M059J (cell line): ENCODE measurements at regions not wholly inside any gene's neighbourhood (a gene's known extent, or its start where the extent isn't known, plus 50 kb on each side); places are given as distances from the start of the nearest gene placed in this dataset.
A peak's percentile ranks its signal among the peaks of the same experiment; 100 is the strongest.

Experiments
- DNase-seq: peaks from one replicate; pipeline ENCODE4 v3.0.0-alpha.2; 2012; ENCODE audit warnings: low read depth

DNA sequence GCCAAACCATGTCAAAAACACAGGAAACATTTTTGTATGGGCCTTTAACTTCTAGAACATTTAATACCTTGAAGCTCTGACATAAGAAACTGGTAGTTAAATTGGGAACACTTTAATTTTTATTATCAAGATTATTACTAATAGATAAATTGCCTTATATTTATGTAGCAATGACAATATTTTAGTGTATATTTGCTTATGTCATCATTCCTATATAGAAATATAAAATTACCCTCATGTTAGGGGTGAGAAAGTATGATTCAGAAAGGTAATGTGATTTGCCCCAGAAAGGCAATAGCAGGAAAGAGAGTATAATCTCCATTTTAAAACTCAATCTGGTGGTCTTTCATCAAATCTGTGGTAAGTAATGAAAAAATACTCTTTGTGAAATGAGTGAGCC lies 147.4 kb downstream of the IL15 start:
- DNase-seq, result no peak

DNA sequence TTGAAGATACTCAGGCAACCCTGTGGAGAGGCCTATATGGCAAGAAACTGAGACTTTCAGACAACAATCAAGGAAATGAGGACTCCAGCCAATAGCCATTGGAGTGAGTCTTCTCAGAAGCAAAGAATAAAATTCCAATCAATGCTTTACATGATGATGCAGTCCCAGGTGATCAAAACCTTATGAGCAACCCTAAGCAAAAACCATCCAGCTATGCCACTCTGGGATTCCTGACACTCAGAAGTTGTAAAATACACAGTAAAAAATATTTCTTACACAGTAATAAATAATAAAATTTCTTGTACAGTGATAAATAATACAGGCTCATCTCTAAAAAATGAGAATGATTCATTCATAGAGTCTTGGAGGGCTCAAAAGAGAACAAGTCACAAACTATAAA lies 150.6 kb downstream of the IL15 start:
- DNase-seq, result no peak

GRCh38 chr4:141788169-141788915 lies 152.0 kb downstream of the IL15 start:
- DNase-seq, result no peak

DNA sequence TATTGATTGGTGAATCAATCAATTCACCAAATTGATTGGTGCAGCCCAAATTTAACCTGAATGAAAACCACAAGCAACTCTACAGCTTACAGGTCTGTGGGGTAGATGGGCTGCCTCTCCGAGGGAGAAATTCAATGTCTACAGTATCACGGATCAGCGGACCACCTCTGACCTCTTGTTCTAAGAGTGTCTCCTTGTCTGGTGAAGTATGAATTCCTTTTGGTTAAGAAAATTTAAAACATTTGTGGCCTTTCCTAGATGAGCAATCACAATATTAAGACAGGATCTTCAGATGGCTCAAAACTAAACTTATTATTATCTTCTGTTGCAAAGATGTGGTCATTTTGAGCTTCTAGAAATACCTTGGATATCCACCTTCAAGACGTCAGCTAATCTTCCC lies 153.3 kb downstream of the IL15 start:
- DNase-seq, result no peak

DNA sequence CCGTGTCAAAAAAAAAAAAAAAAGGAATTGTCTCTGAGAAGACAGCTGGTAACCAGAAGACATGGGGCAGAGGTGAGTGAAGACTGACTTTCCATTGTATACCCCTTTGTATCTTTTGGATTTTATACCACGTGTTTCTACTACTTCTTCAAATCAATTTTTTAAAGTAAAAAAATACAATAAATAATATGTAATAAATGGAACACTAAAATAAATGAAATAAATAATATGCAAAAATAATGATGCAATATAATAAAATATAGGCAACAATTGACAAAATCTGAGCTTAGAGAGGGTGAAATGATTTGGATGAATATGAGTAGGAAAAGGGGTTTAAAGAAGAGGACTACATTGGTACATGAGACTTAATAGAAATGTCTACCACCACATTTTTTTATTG lies 155.8 kb downstream of the IL15 start:
- no peak for DNase-seq

DNA sequence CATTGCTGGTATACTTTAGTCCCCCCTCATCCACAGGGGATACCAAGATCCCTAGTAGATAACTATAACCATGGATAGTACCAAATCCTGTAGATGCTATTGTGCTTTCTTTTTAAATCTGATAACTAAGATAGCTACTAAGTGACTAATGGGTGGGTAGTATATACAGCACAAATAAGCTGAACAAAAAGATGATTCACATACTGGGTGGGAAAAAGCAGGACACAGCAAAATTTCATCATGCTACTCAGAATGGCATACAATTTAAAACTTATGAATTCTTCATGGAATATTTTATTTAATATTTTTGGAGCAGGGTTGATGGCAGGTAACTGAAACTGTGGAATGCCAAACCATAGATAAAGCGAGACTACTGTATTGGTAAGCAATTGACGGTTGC lies 161.6 kb downstream of the IL15 start:
- peak; percentile 6 for DNase-seq

DNA sequence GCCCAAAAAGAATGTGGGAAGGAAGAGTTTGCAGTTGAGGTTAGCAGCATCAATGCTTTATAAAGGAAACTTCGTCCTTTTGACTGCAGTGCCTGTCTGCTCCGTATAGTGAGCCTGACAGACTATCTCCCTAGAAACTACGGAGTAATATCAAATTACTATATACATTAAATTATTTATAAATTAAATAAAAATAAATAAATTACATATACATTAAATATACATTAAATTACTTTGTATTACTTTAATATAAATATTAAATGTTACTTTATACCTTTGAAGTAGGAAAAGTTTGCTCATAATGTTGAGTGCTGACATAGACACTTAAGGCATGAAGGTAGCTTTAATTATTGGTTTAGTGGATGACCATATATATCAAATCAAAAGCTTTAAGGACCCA lies 165.2 kb downstream of the IL15 start:
- no peak for DNase-seq

DNA sequence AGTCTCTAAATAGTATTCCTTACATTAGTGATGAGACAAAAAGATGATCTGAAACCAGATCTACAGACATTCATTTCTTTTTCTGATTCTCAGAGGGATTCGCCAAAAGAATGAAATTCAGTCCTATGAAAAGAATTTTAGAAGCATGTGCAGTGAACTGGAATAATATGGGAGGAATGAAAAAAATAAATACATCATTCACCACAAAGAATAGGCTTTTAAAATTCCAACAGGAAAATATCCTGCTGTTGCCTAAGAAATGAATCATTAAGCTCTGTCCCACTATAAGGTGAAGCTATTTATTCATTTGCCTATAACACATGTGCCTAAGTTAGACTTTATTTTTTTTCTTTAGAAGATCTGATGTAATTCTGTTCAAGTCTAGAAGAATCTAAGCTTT lies 165.9 kb downstream of the IL15 start:
- DNase-seq, result peak; percentile 82

DNA sequence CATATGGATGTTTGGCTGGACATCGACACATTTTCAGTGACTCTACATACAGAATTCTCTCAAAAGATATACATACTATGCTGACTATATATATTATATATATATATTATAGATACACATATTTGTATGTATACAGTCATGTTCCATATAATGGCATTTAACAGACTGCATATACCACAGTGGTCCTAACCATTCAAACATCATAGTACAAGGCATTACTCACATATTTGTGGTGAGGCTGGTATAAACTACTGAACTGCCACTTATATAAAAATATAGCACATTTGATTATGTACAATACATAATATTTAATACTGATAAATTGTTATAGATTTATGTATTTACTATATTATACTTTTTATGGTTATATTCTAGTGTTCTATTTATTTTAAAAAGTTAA lies 168.5 kb downstream of the IL15 start:
- DNase-seq, result no peak

DNA sequence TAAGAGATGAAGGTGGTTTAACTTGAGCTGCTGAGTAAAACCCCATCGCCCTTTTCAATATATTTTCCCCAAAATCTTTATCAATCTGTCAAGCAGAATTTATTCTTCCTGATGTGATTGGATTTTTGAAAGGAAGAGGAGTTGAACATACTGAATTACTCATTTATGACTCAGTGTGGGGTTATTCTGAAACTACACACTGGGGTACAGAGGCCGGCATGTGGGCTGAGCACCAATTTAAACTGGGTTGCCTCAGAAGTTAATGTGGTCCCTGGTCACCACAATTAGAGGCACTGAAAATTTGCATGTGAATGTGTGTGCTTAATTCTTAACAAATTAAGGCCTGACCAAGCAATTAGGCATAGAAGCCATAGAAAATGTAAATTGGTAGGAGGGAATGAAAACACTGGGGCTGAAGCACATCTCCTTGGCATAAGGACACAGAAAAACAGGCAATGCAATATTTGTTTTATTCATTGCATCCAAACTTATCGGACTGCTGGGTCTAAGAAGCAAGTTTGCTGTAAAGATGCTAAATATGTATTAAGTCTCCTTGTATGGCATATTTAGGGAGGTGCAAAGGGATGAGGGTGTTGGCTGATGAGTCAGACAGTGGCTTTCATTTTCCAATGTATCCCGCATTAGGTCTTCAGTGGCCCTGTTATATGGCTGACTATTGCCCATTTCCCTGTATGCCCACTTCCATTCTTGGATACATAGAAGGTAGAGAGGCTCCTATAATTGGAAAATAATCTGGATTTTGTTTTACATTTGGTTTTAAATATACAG lies 170.9 kb downstream of the IL15 start:
- peak; percentile 69 for DNase-seq

GRCh38 chr4:141810038-141810711 lies 173.8 kb downstream of the IL15 start:
- peak; percentile 25 for DNase-seq

GRCh38 chr4:141810712-141811375 lies 174.5 kb downstream of the IL15 start:
- DNase-seq, result peak; percentile 12

DNA sequence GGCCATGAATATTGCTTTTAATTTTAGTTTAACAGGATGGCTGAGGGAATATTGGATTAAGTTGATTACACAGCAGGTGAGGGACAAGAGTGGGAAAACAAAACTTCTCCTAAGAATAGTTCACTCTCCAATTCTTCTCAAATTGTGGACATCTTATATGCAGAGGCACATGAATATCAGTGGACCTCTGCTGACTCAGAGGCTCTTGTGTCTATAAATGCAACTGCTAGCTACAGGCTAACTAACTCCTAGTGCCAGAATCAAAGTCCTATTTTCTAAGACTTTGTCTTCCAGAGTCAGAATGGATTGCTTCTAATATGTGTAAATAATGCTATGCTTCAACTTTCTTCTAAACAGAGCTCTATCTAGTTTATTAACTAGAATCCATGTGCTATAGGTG lies 175.8 kb downstream of the IL15 start:
- DNase-seq, result no peak

- DNase-seq, result no peak
Measured at GRCh38 chr4:141814499-141814898, 178.1 kb downstream of the IL15 start.

- DNase-seq, result no peak
Measured at GRCh38 chr4:141815646-141816045, 179.3 kb downstream of the IL15 start.

- DNase-seq, result no peak
Measured at GRCh38 chr4:141826260-141826659, 189.9 kb downstream of the IL15 start.

DNA sequence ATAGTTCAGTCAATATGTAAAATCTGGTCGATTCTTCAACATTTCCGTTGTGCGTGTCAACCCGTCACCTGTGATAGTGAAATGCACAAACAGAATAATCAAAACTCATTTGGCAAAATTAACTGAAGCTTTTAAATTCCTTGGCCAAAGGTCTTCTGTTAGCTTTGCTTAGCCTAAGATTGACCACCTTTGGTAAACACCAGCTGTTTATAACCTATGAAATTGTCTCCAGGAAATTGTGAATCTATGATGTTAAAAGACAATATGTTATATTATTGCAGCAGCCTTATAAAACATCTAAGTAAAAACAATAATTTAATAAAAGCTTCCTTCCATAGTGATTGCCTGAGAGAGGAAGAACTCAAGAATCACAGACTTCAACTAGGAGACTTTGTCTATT lies 196.8 kb downstream of the IL15 start:
- no peak for DNase-seq

DNA sequence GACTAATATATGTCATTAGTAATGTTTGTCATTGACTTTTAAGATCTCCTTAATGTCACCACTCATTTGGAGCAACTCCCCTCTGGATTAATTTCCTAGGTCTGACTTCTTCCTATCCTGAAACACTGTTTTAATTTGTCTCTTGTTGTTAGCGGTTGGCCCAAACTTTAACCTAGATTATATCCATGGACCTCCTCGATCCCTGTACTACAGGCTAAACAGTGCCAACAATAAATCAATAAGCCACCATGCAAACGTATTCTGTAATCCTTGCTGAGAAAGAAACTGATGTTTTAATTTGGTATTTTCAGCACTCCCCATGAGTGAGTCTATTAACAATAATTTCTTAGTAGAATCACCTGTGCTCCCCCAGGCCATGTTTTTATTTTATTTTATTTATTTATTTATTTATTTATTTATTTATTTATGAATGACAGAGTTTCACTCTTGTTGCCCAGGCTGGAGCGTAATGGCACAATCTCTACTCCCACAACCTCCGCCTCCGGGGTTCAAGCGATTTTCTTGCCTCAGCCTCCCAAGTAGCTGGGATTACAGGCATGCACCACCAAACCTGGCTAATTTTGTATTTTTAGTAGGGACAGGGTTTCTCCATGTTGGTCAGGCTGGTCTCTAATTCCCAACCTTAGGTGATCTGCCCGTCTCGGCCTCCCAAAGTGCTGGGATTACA lies 204.1 kb downstream of the IL15 start:
- no peak for DNase-seq

DNA sequence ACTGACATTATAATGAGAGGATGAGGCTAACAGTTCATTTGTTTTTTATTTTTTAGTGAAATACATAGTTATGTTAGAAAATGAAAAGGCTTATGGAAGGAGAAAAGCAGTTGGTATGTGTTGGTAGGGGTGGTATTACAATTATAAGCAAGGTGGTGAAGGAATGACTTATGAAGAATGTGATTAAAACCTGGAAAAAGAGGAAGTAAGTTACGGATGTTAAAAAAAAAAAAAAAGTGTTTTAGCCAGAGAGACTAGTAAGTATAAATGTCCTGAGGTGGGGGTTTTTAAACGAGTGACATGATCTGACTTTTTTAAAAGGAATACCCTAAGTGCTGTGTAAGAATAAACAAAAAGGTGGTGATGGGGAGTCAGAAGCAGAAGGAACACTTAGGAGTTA lies 206.8 kb downstream of the IL15 start:
- DNase-seq, result no peak

DNA sequence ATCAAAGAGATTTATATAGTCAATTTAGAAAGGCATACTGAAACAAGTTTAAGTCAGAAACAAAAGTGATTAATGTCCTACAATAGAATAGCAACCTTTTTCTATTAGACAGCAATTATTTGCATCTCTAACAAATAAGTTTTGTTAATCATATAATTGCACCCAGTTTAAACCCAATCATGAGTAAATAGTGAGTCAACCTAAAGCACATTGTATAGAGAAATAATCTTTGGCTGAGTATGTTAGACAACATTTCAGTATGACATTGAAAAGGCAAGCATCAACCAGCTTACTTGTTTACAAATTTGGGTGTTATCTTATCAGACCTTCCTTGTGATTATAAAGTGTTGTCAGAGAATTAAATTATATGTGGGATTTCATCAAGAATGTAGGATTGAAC lies 209.5 kb downstream of the IL15 start:
- no peak for DNase-seq

- DNase-seq, result no peak
Measured at GRCh38 chr4:141849367-141849766, 213.0 kb downstream of the IL15 start.

DNA sequence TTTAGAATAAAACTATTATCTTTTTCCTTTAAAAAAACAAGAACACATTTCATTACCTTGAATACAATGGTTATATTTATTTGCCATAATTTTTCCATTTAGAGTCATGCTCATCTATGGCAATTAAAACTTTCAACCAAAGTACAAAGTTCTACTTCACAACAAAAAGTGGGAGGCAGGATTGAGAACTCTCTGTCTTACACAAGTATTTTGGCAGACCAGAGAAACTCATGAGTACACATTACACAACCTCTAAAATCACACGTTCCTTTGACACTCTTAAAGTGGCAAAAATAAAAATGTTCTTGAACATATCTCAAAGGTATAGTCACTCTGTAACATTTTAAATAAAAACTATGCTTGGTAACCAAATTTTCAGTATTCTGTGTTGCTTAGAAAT lies 213.4 kb downstream of the IL15 start:
- DNase-seq, result no peak
